ENCODE measurements at regions not wholly inside any gene's neighbourhood (a gene's known extent, or its start where the extent isn't known, plus 50 kb on each side); places are given as distances from the start of the nearest gene placed in this dataset.

- Histone ChIP-seq H3K9me3 (ENCODE audit: control insufficient read depth in 4 of 4, insufficient read depth in 3 of 4, low read length in 3 of 4) (no peaks in the 10 kb centered on the region), H3K4me3 (no peak overlapping the region), H3K9ac (ENCODE audit: insufficient read depth in 1 of 2, low read length in 2 of 2) (no peak overlapping the region), H3K27ac (ENCODE audit: low read depth in 1 of 2, low read length in 1 of 2) (no peak overlapping the region), H3K4me1 (ENCODE audit: control insufficient read depth in 5 of 5, insufficient read depth in 5 of 5, low read length in 5 of 5) (no peaks in the 10 kb centered on the region), H3K36me3 (ENCODE audit: control insufficient read depth in 4 of 4, insufficient read depth in 4 of 4, low read length in 4 of 4) (no peaks in the 10 kb centered on the region), H3K27me3 (ENCODE audit: control insufficient read depth in 3 of 3, insufficient read depth in 3 of 3, low read length in 2 of 3) (peaks cover 0 to 15% (median 6%) of the 10 kb centered on the region in 3 donors)
- WGBS, 2 donors = 69 to 75% methylated on average over 4 of the region's 4 CpGs
- no peak for ATAC-seq (ENCODE audit: insufficient read depth, low FRiP score)
- TF ChIP-seq, protein P1, sequence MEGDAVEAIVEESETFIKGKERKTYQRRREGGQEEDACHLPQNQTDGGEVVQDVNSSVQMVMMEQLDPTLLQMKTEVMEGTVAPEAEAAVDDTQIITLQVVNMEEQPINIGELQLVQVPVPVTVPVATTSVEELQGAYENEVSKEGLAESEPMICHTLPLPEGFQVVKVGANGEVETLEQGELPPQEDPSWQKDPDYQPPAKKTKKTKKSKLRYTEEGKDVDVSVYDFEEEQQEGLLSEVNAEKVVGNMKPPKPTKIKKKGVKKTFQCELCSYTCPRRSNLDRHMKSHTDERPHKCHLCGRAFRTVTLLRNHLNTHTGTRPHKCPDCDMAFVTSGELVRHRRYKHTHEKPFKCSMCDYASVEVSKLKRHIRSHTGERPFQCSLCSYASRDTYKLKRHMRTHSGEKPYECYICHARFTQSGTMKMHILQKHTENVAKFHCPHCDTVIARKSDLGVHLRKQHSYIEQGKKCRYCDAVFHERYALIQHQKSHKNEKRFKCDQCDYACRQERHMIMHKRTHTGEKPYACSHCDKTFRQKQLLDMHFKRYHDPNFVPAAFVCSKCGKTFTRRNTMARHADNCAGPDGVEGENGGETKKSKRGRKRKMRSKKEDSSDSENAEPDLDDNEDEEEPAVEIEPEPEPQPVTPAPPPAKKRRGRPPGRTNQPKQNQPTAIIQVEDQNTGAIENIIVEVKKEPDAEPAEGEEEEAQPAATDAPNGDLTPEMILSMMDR (IDR thresholded peaks at IDR 0.05; ENCODE audit: control extremely low read depth, extremely low read depth) = no peak
- no peak for DNase-seq
Measured at GRCh38 chr20:1788044-1788443, 107.2 kb upstream of the SIRPA start.

DNA sequence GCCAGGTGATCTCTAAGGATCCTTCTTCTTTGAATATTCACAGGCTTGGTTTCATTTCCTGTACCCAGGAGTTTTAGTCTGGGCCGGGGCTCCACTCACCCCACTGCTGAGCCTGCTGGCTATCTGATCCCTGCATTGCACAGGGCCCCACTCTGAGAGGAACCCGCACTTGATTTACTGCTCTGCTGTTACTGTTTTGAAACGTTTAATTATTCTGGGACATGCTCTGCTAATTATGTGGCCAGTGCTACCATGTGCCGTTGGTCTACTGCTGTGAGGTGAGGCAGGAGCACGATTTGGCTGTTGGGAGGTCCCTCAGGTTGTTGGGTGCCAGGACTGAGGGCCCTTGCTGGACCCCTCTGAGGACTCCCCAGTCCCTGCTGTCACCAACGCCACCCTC lies 108.7 kb upstream of the SIRPA start:
- 27 to 43% methylated on average over 6 of the region's 6 CpGs for WGBS, 2 donors
- no peak for ATAC-seq (ENCODE audit: insufficient read depth, low FRiP score)

GRCh38 chr20:1784586-1784985 lies 110.6 kb upstream of the SIRPA start:
- peaks cover 0 to 18% (median 0%) of the 10 kb centered on the region in 3 donors for H3K27me3 ChIP-seq (ENCODE audit: control insufficient read depth in 3 of 3, insufficient read depth in 3 of 3, low read length in 2 of 3)
- 63 to 70% methylated on average over 4 of the region's 4 CpGs for WGBS, 2 donors
- no peak overlapping the region for H3K9ac ChIP-seq (ENCODE audit: insufficient read depth in 1 of 2, low read length in 2 of 2)
- no peaks in the 10 kb centered on the region for H3K36me3 ChIP-seq (ENCODE audit: control insufficient read depth in 4 of 4, insufficient read depth in 4 of 4, low read length in 4 of 4)
- H3K4me1 ChIP-seq (ENCODE audit: control insufficient read depth in 5 of 5, insufficient read depth in 5 of 5, low read length in 5 of 5) = no peaks in the 10 kb centered on the region
- DNase-seq (no peak), ATAC-seq (ENCODE audit: insufficient read depth, low FRiP score) (no peak)
- no peak overlapping the region for H3K4me3 ChIP-seq
- H3K27ac ChIP-seq (ENCODE audit: low read depth in 1 of 2, low read length in 1 of 2) = no peak overlapping the region
- TF ChIP-seq, protein P1 (IDR thresholded peaks at IDR 0.05; ENCODE audit: control extremely low read depth, extremely low read depth) = no peak
- H3K9me3 ChIP-seq (ENCODE audit: control insufficient read depth in 4 of 4, insufficient read depth in 3 of 4, low read length in 3 of 4) = no peaks in the 10 kb centered on the region

More for the DNA sequence above, 108.7 kb upstream of the SIRPA start:
- no peak overlapping the region for H3K27ac ChIP-seq (ENCODE audit: low read depth in 1 of 2, low read length in 1 of 2)
- H3K27me3 ChIP-seq (ENCODE audit: control insufficient read depth in 3 of 3, insufficient read depth in 3 of 3, low read length in 2 of 3) = peaks cover 0 to 11% (median 6%) of the 10 kb centered on the region in 3 donors
- no peaks in the 10 kb centered on the region for H3K9me3 ChIP-seq (ENCODE audit: control insufficient read depth in 4 of 4, insufficient read depth in 3 of 4, low read length in 3 of 4)
- TF ChIP-seq, protein P1 (IDR thresholded peaks at IDR 0.05; ENCODE audit: control extremely low read depth, extremely low read depth) = no peak
- DNase-seq = no peak
- H3K4me3 ChIP-seq = no peak overlapping the region
- no peaks in the 10 kb centered on the region for H3K4me1 ChIP-seq (ENCODE audit: control insufficient read depth in 5 of 5, insufficient read depth in 5 of 5, low read length in 5 of 5)
- no peaks in the 10 kb centered on the region for H3K36me3 ChIP-seq (ENCODE audit: control insufficient read depth in 4 of 4, insufficient read depth in 4 of 4, low read length in 4 of 4)
- H3K9ac ChIP-seq (ENCODE audit: insufficient read depth in 1 of 2, low read length in 2 of 2) = no peak overlapping the region

DNA sequence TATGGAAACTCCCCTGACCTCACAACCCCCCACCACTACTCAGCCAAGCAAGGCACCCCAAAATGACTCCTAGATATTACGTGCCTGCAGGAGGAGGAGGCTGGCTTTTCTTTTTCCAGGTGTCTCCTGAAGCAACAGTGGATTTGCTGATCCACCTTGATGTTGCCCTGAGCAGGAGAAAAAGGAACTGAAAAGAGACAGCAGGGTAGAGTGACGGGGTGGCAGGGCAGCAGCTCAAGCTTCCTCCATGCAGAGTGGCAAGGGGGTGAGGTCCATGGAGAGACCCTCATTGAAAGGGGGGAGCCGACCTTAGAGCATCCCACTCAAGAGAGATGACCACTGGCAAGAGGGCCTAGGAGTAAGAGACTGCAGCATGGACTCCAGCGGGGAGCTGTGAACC lies 112.0 kb upstream of the SIRPA start:
- no peaks in the 10 kb centered on the region for H3K36me3 ChIP-seq (ENCODE audit: control insufficient read depth in 4 of 4, insufficient read depth in 4 of 4, low read length in 4 of 4)
- no peak overlapping the region for H3K4me3 ChIP-seq
- no peaks in the 10 kb centered on the region for H3K4me1 ChIP-seq (ENCODE audit: control insufficient read depth in 5 of 5, insufficient read depth in 5 of 5, low read length in 5 of 5)
- ATAC-seq (ENCODE audit: insufficient read depth, low FRiP score) (no peak), DNase-seq (no peak)
- H3K27ac ChIP-seq (ENCODE audit: low read depth in 1 of 2, low read length in 1 of 2) = no peak overlapping the region
- no peaks in the 10 kb centered on the region for H3K9me3 ChIP-seq (ENCODE audit: control insufficient read depth in 4 of 4, insufficient read depth in 3 of 4, low read length in 3 of 4)
- peaks cover 0 to 13% (median 0%) of the 10 kb centered on the region in 3 donors for H3K27me3 ChIP-seq (ENCODE audit: control insufficient read depth in 3 of 3, insufficient read depth in 3 of 3, low read length in 2 of 3)
- TF ChIP-seq, protein P1 (IDR thresholded peaks at IDR 0.05; ENCODE audit: control extremely low read depth, extremely low read depth) = no peak
- 75 to 82% methylated on average over 4 of the region's 4 CpGs for WGBS, 2 donors
- H3K9ac ChIP-seq (ENCODE audit: insufficient read depth in 1 of 2, low read length in 2 of 2) = no peak overlapping the region
